ENCODE measurements at regions not wholly inside any gene's neighbourhood (a gene's known extent, or its start where the extent isn't known, plus 50 kb on each side); places are given as distances from the start of the nearest gene placed in this dataset.

- peak; percentile 89 for TF ChIP-seq MLLT1 (IDR thresholded peaks at IDR 0.05)
- TF ChIP-seq CBFB (IDR thresholded peaks at IDR 0.05; ENCODE audit: low read depth): peak; percentile 86; the same call in 1 of the 2 replicates
- no peak for TF ChIP-seq SRF (IDR thresholded peaks at IDR 0.05; ENCODE audit: low read depth in 2 of 2, low read length in 2 of 2)
- TF ChIP-seq ETV6 (conservative IDR thresholded peaks at IDR 0.05 in 1 of 2, IDR thresholded peaks at IDR 0.05 in 1 of 2; ENCODE audit: borderline replicate concordance in 1 of 2, low read depth in 1 of 2): peak in 1 of 2 experiments; percentile 35; a peak in 1 of 4 replicates
- TF ChIP-seq PAX8 (IDR thresholded peaks at IDR 0.05): no peak
- no peak for TF ChIP-seq SIN3A (IDR thresholded peaks at IDR 0.05; ENCODE audit: low read depth, low read length)
- TF ChIP-seq POU2F2 (IDR thresholded peaks at IDR 0.05; ENCODE audit: borderline replicate concordance, low read depth, low read length): no peak
- TF ChIP-seq TCF3 (IDR thresholded peaks at IDR 0.05; ENCODE audit: borderline replicate concordance, insufficient read depth, low read depth, low read length): peak; percentile 71; the same call in 1 of the 2 replicates
- peak; percentile 69; the same call in 1 of the 2 replicates for TF ChIP-seq FOXM1 (IDR thresholded peaks at IDR 0.05; ENCODE audit: low read depth, low read length)
- peak; percentile 69 to 90 (median 79) for TF ChIP-seq CTCF (IDR thresholded peaks at IDR 0.05 in 2 of 3, conservative IDR thresholded peaks at IDR 0.05 in 1 of 3; ENCODE audit: control insufficient read depth in 2 of 3, extremely low read depth in 1 of 3, insufficient read depth in 1 of 3, low read depth in 3 of 3, low read length in 3 of 3)
- TF ChIP-seq ZZZ3 (IDR thresholded peaks at IDR 0.05; ENCODE audit: control insufficient read depth, insufficient read length, low read depth): no peak
- no peak for TF ChIP-seq ATF7 (IDR thresholded peaks at IDR 0.05; ENCODE audit: low read depth)
- TF ChIP-seq HDAC2 (IDR thresholded peaks at IDR 0.05): no peak
- TF ChIP-seq EED (IDR thresholded peaks at IDR 0.05; ENCODE audit: low read depth): peak; percentile 57
- TF ChIP-seq SUPT20H (IDR thresholded peaks at IDR 0.05; ENCODE audit: borderline replicate concordance, control insufficient read depth, low read depth, low read length): no peak
- peak; percentile 98 for TF ChIP-seq SMC3 (IDR thresholded peaks at IDR 0.05; ENCODE audit: borderline replicate concordance, low read length)
- no peak for TF ChIP-seq KAT2A (conservative IDR thresholded peaks at IDR 0.05; ENCODE audit: control insufficient read depth, low read depth, low read length)
- TF ChIP-seq RAD21 (IDR thresholded peaks at IDR 0.05; ENCODE audit: insufficient read depth, low read depth, low read length): peak; percentile 99
- no peak for TF ChIP-seq CHD4 (IDR thresholded peaks at IDR 0.05)
- no peak for TF ChIP-seq SREBF1 (IDR thresholded peaks at IDR 0.05; ENCODE audit: low read length)
- TF ChIP-seq ZBTB4 (CRISPR knock-in tag; IDR thresholded peaks at IDR 0.05): no peak
- peak; percentile 95 for TF ChIP-seq RUNX3 (IDR thresholded peaks at IDR 0.05; ENCODE audit: low read length)
These were observed 117.4 kb downstream of the IRF8 start (continued) for GRCh38 chr16:86016201-86016965.

Data from GM12878 (cell line).